ENCODE measurements at regions not wholly inside any gene's neighbourhood (a gene's known extent, or its start where the extent isn't known, plus 50 kb on each side); places are given as distances from the start of the nearest gene placed in this dataset.
"Not testable (repeated sequence)": the region's sequence is repeated elsewhere in the genome, so short reads cannot be mapped to it uniquely, and the experiment has no call there.

DNA sequence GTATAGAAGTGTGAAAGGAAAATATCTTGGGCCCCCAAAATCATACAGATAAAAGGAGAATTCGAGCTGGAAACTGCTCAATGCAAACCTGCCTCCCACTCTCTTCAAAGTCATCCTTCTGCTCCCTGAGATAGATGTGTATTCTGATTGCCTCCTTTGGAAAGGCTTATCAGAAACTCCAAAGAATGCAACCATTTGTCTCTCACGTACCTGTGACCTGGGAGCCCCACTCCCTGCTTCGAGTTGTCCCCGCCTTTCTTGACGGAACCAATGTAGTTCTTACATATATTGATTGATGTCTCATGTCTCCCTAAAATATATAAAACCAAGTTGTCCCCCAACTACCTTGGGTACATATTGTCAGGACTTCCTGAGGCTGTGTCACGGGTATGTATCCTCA lies 163.8 kb downstream of the DIRAS2 start:
- no peak overlapping the region for H3K4me3 ChIP-seq (replicated peaks; ENCODE audit: low read depth, low read length)
- DNase-seq (ENCODE audit: low read depth) = no peak
- TF ChIP-seq, protein P1, sequence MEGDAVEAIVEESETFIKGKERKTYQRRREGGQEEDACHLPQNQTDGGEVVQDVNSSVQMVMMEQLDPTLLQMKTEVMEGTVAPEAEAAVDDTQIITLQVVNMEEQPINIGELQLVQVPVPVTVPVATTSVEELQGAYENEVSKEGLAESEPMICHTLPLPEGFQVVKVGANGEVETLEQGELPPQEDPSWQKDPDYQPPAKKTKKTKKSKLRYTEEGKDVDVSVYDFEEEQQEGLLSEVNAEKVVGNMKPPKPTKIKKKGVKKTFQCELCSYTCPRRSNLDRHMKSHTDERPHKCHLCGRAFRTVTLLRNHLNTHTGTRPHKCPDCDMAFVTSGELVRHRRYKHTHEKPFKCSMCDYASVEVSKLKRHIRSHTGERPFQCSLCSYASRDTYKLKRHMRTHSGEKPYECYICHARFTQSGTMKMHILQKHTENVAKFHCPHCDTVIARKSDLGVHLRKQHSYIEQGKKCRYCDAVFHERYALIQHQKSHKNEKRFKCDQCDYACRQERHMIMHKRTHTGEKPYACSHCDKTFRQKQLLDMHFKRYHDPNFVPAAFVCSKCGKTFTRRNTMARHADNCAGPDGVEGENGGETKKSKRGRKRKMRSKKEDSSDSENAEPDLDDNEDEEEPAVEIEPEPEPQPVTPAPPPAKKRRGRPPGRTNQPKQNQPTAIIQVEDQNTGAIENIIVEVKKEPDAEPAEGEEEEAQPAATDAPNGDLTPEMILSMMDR (IDR thresholded peaks at IDR 0.05; ENCODE audit: low read length, missing control alignments) = no peak

GRCh38 chr9:90485028-90485427 lies 157.6 kb downstream of the DIRAS2 start:
- H3K4me3 ChIP-seq (replicated peaks; ENCODE audit: low read depth, low read length) = no peak overlapping the region
- DNase-seq (ENCODE audit: low read depth) = no peak
- TF ChIP-seq, protein P1 (IDR thresholded peaks at IDR 0.05; ENCODE audit: low read length, missing control alignments) = no peak

DNA sequence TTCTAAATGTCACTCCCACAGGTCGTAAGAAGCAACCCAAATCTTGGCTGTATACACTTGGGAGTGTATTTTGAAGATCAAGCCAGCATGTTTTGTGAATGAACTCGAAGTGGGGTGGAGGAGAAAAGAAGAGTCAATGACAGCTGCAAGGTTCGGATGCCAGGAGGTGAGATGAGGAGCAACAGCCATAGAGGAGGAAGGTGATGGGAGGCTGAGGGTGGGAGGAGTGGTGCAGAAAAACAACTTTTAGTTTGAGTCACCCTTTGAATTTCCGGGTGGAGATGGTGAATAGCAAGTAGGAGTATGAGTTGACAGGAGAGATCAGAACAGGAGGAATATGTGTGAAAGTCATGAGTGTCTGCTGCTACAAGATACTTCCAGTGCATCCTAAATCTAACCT lies 153.6 kb downstream of the DIRAS2 start:
- no peak for DNase-seq (ENCODE audit: low read depth)
- no peak overlapping the region for H3K4me3 ChIP-seq (replicated peaks; ENCODE audit: low read depth, low read length)
- TF ChIP-seq, protein P1 (IDR thresholded peaks at IDR 0.05; ENCODE audit: low read length, missing control alignments) = no peak

- TF ChIP-seq, protein P1 (IDR thresholded peaks at IDR 0.05; ENCODE audit: low read length, missing control alignments) = no peak
- no peak for DNase-seq (ENCODE audit: low read depth)
- no peak overlapping the region for H3K4me3 ChIP-seq (replicated peaks; ENCODE audit: low read depth, low read length)
Measured at GRCh38 chr9:90499761-90500160, 142.9 kb downstream of the DIRAS2 start.

DNA sequence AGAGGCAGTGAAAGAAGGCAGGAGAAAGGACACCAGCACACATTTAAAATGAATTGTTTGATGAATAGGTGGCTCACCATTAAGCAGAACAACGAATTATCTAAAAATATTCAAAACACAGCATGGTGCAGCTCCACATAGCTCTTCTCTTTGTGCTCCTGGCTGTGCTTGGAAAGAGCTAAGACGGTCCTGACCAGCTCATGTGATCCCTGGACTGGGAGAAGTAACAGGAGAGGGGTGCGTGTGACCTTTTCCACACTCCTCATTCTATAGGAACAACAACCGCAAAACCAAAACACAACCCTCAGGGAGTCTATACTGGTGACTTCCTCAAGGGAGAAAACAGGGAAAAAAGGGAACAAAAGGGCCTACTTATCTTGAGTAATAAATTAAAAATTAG lies 140.5 kb downstream of the DIRAS2 start:
- TF ChIP-seq, protein P1 (IDR thresholded peaks at IDR 0.05; ENCODE audit: low read length, missing control alignments) = no peak
- DNase-seq (ENCODE audit: low read depth) = no peak
- no peak overlapping the region for H3K4me3 ChIP-seq (replicated peaks; ENCODE audit: low read depth, low read length)

DNA sequence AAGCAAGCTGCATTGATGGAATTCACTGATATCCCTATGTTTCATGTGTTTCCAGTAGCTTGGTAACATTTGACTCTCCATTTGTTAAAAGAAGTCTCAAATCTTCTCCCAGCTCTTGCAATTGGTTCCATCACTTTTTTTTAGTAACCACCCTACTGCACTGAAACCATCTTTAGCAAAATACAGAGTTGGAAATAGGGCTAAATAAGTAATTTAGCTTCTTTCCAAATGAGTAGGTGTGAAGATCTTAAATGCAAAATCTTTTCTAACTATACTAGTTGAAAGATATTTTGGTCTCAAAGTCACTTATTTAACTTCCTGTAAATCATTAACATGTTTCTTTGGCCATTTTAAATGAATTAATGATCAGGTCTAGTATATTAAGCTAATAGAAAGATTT lies 138.1 kb downstream of the DIRAS2 start:
- H3K4me3 ChIP-seq (replicated peaks; ENCODE audit: low read depth, low read length) = no peak overlapping the region
- no peak for DNase-seq (ENCODE audit: low read depth)
- TF ChIP-seq, protein P1 (IDR thresholded peaks at IDR 0.05; ENCODE audit: low read length, missing control alignments) = no peak

DNA sequence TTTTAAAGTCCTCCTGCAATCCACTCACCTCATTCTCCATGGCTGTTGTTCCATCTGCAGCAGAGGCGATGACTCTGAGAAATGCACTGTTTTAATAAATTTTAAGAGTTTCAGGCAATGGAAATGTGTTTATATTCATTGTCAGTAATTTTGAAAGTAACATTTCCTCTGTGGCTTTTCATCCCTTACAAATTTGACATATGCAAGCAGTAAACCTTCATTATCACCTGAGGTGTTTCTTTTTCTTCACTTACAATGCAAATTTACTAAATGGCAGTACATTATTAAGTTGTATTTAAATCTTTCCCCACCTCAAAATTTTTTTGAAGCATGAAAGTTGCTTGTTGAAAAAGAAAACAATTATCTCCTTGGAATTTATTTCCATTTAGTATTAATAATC lies 136.9 kb downstream of the DIRAS2 start:
- TF ChIP-seq, protein P1 (IDR thresholded peaks at IDR 0.05; ENCODE audit: low read length, missing control alignments) = no peak
- no peak overlapping the region for H3K4me3 ChIP-seq (replicated peaks; ENCODE audit: low read depth, low read length)
- no peak for DNase-seq (ENCODE audit: low read depth)

- DNase-seq (ENCODE audit: low read depth); H3K4me3 ChIP-seq (replicated peaks; ENCODE audit: low read depth, low read length): not testable (repeated sequence)
Measured at GRCh38 chr9:90506402-90506801, 136.2 kb downstream of the DIRAS2 start.
